GM18907 (cell line): ENCODE measurements at regions not wholly inside any gene's neighbourhood (a gene's known extent, or its start where the extent isn't known, plus 50 kb on each side); places are given as distances from the start of the nearest gene placed in this dataset.

Source experiments
- ATAC-seq: cut with Tn5 transposase; IDR thresholded peaks from one replicate; pipeline ENCODE4 v1.9.1; 2021; ENCODE audit warnings: mild to moderate bottlenecking, moderate library complexity; ENCODE audit not compliant: unreplicated experiment

DNA sequence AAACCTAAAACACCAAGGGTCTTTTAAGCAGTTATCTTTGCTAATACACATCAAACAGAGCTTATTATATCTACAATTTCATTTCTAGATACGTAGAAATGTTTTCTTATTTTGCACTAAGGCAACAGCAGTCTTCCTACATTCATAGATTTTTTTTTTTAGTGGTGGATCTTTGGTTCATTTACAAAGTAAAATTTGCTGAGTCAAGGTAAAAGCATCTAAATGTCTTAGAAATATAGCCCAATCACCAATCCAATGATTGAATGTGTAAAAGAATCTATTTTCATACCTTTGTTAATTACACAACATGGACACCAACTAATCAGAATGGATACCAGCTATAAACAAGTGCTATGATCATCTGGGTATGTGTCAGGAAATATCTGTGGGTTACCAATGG is 272.2 kb upstream of the TMPO start:
- ATAC-seq, result no peak

- ATAC-seq, result no peak
These were observed 271.3 kb upstream of the TMPO start for GRCh38 chr12:98244136-98244535.

- ATAC-seq, result no peak
These were observed 262.0 kb upstream of the TMPO start for GRCh38 chr12:98253207-98254037.

DNA sequence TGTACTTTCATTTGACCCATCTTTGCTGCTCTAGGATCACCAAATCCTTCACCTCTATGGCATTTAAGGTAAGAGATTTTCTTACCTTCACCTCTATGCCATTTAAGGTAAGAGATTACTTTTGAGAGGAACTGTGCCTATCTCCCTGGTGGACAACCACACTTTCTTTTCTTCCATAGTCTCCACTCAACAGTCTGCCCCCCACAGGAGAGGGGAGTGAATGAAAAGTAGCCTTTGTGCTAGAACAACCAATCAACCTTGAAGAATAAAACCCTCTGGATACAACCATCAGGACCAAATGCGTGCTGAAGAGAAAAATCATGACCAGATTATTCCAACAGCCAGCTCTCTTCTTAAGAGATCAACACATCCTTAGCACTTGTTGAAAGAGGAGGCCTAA is 258.6 kb upstream of the TMPO start:
- ATAC-seq, result no peak

DNA sequence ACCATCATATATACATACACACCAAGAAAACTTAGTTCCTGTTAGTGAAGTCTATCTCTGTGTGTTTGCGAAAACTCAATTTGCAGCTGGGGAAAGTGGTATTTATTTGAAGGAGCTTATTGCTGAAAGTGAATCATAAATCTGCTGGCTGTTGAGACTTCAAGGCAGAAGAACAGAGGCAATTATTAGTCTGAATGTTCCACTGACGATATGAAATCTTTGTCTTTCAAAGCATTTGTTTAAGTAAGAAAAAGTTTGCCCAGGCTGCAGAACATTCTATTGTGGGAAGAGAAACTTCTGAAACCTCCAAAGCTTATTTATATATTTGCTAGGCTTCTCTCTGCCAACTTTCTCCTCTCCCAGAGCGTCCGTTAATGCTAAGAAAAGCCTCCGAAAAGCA is 255.7 kb upstream of the TMPO start:
- ATAC-seq, result peak; percentile 52

DNA sequence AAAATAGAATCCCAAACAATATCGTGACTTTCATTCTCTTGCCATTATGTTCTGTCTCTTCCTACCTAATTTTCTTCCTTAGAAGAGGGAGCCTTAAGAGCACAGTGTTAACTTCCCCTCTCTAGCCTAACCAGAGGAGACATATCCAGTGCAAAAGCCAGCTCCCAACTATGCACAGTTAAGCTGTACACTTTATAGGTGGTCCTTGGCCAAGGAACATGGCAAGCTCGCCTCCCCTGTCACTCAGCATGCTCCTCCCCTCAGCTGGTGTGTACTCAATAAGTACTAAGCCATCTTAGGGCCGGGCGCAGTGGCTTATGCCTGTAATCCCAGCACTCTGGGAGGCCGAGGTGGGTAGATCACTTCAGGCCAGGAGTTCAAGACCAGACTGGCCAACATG is 255.1 kb upstream of the TMPO start:
- no peak for ATAC-seq

DNA sequence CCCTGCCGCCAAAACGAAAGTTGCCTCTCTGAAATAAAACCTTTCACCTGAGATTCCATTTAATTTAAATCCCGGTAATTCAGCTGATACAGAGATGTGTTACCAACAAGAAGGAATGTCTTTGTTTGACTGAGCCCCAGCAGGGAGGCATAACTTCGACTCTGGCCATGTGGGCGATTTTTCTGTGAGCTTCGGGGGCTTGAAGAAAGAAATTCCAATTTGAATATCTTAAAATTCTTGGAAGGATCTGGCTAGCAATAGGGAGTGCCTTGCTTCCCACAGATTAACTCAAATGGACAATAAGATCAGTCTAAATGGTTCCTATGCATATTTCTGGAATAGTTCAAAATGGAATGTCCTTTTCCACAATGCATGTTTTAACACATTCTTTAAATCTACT is 252.5 kb upstream of the TMPO start:
- no peak for ATAC-seq

DNA sequence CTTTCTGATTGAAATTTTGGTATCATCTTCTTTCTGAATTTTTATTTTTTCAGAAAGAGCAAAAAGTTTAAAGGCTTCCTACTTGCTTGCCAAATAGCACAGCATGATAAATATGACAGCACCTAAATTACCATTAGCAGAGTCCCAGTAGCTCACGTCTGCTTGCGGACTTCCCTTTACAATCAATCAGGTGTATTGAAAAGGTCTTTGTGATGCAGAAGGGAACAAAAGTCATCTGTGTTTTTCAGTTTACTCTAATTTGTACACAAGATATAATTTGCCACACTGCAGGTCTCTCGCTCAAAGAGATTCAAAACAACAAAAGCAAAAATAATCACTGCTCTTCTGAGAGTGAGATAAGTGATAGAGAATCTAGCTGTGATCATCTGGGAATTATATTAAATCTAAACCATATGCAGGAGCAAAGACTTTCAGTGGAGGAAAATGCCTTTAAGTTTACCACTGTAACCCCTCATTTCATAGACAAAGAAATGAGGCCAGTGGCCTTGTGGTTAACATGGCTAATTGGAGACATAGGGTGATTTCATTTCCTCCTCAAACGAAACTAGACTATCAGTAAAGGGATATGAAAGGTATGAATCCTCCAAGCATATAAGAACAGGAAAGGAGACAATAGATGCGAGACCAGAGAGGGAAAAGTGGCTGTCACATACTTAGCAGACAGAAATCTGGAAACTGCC is 240.8 kb upstream of the TMPO start:
- peak; percentile 98 for ATAC-seq

DNA sequence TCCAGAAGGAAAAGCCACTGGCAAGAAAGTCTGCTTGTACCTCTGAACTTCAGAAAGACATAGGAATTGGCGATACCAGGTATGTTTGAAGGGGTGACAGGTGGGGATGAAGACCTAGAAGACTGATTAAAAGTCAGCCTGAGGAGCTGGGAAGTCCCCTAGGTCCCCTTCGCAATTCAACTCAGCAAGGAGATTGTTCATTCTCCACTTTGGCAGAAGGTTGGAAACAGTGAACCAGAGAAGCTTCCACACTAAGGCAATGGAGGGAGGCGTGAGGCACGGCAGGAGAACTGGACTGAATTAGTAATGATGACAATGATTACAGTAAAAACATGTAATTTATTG is 240.3 kb upstream of the TMPO start:
- peak; percentile 69 for ATAC-seq

DNA sequence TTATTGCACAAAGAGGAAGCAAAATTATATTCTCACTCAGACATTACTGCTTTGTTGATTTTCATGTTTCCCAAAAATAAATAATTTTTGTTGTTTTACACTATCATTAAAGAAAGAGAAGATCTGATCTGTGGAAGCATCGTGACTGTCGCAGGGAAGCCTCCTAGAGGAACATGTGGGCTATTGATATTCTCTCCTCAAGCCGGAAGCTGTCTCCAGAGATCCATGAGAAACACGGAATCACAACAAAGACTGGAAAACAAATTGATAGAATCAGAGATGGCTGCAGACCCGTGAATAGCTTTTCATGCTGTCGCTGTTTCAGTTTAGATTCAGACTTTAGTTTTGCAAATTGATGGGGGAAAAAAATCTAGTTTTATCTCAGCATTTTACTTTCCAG is 235.2 kb upstream of the TMPO start:
- ATAC-seq, result no peak

DNA sequence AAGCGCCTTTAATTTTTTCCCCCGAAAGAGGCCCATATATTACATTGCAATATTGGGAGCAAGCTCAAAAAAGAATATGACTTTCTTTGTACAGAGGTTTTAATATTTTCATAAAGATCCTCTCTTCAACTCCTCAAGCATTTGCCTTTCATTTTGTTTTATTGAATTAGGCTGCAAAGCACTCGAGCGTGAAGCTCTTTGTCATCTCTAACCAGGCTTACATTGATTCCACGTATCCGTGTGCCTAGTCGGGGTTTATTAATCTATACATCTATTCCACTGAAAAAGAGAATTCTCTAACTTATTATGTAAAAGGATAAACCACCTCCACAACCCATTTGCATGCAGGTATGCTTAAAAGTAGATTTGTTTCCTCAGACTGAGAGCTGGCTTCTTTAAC is 234.8 kb upstream of the TMPO start:
- no peak for ATAC-seq

- no peak for ATAC-seq
These were observed 223.6 kb upstream of the TMPO start for GRCh38 chr12:98291828-98292227.

GRCh38 chr12:98294051-98294805 is 221.2 kb upstream of the TMPO start:
- ATAC-seq, result no peak

- no peak for ATAC-seq
These were observed 219.7 kb upstream of the TMPO start for GRCh38 chr12:98295681-98296080.

GRCh38 chr12:98296462-98297079 is 218.8 kb upstream of the TMPO start:
- no peak for ATAC-seq

GRCh38 chr12:98297538-98297937 is 217.9 kb upstream of the TMPO start:
- no peak for ATAC-seq

DNA sequence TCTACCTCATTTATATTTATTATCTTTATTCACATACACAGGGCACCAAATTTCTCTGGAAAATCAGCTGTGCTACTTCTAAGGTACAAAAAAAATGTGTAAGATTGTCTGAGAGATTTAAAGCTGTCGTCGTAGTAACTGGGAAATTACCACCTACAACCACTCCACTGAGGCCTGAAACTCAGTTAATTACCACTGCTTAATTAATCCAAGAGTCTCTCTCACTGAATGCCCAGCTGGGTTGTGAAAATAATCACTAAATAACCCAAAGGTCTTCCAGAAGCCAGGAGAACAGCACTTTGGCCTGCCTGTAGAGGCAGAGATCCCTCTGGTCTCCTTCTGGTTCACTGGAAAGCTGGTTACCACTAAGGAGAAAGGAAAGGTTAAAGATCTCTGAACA is 207.2 kb upstream of the TMPO start:
- no peak for ATAC-seq

- no peak for ATAC-seq
These were observed 197.2 kb upstream of the TMPO start for GRCh38 chr12:98317939-98318899.

- no peak for ATAC-seq
These were observed 195.5 kb upstream of the TMPO start for GRCh38 chr12:98319716-98320425.

- no peak for ATAC-seq
These were observed 190.4 kb upstream of the TMPO start for GRCh38 chr12:98325003-98325402.
